NB4 (cell line): ENCODE measurements at regions not wholly inside any gene's neighbourhood (a gene's known extent, or its start where the extent isn't known, plus 50 kb on each side); places are given as distances from the start of the nearest gene placed in this dataset.

ENCODE experiments used
- DNase-seq: peaks from one replicate; pipeline ENCODE4 v3.0.0; 2010; ENCODE audit warnings: low read depth
- H3K4me3 ChIP-seq: one replicate; pipeline ENCODE4 v1.5.1; 2011; ENCODE audit warnings: mild to moderate bottlenecking, low read depth, low read length, moderate library complexity
- CTCF ChIP-seq: IDR thresholded peaks from one replicate; pipeline ENCODE4 v1.5.1; 2012; ENCODE audit warnings: low read depth, low read length
- MAX ChIP-seq: IDR thresholded peaks from 2 replicates; pipeline ENCODE4 v1.6.1; 2011; ENCODE audit warnings: low read depth, low read length
- MYC ChIP-seq: IDR thresholded peaks from 2 replicates; pipeline ENCODE4 v1.6.1; 2011; ENCODE audit warnings: low read depth, low read length
- POLR2A ChIP-seq: IDR thresholded peaks from 2 replicates; pipeline ENCODE4 v1.6.1; 2011; ENCODE audit warnings: mild to moderate bottlenecking; ENCODE audit not compliant: insufficient read length; ENCODE audit errors: extremely low read depth

GRCh38 chr10:46228563-46229071 lies 58.2 kb upstream of the ANTXRL start:
- peak; percentile 88 for DNase-seq
- peak; percentile 95 for TF ChIP-seq MYC
- no peak for TF ChIP-seq POLR2A
- TF ChIP-seq CTCF, result peak; percentile 98
- TF ChIP-seq MAX, result peak; percentile 90
- H3K4me3 ChIP-seq, result no peak overlapping the region

- TF ChIP-seq CTCF, result peak; percentile 97
- no peak for TF ChIP-seq MYC
- no peak overlapping the region for H3K4me3 ChIP-seq
- peak; percentile 84 for DNase-seq
Observed at GRCh38 chr10:46229144-46229563, 57.6 kb upstream of the ANTXRL start.

GRCh38 chr10:46230615-46231014 lies 56.2 kb upstream of the ANTXRL start:
- no peak for TF ChIP-seq CTCF
- no peak for TF ChIP-seq MAX
- no peak for TF ChIP-seq POLR2A
- no peak for TF ChIP-seq MYC
- no peak for DNase-seq
- no peak overlapping the region for H3K4me3 ChIP-seq

GRCh38 chr10:46231087-46231486 lies 55.7 kb upstream of the ANTXRL start:
- TF ChIP-seq MAX (no peak), MYC (no peak), CTCF (no peak), POLR2A (no peak)
- no peak for DNase-seq
- no peak overlapping the region for H3K4me3 ChIP-seq

- TF ChIP-seq MYC (no peak), MAX (no peak), CTCF (no peak), POLR2A (no peak)
- no peak for DNase-seq
- H3K4me3 ChIP-seq, result no peak overlapping the region
Observed at GRCh38 chr10:46232084-46232483, 54.7 kb upstream of the ANTXRL start.

- TF ChIP-seq CTCF (no peak), MYC (no peak), POLR2A (no peak), MAX (no peak)
- DNase-seq, result no peak
Observed at GRCh38 chr10:46232666-46233065, 54.1 kb upstream of the ANTXRL start.

More at GRCh38 chr10:46232666-46233065, 54.1 kb upstream of the ANTXRL start:
- no peak overlapping the region for H3K4me3 ChIP-seq
